ENCODE measurements at regions not wholly inside any gene's neighbourhood (a gene's known extent, or its start where the extent isn't known, plus 50 kb on each side); places are given as distances from the start of the nearest gene placed in this dataset.

DNA sequence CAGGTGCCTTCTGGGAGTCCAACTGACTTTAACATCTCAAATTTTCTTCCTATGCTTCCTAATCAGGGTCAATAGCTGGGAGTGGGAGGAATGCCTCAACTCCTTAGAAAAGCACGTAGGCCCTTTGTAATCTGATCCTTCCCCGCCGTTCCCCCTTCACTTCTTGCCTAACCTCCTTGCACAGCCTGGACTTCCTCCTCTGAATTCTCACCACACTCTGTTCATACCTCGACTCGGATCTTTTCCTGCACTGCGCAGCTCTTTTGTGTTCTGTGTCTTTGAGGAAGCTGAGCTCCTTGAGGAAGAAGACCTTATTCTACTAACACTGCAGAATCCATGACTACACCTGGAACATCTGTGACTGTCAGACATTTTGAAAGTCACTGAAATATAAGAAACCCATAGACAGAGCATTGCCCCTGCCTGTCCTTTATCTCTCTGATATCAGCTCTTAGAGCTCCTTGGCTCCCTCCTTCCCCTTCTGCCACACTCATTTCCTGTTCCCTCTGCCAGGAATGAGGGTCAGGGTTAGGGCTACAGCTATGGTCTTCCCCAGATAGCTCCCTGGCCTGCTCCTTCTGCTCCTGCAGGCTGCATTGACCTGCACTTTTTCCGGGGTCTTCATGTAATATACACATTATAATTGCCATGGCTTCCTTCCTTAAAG is 140.2 kb upstream of the LDB2 start:
- no peaks in the 10 kb centered on the region for H3K4me1 ChIP-seq (ENCODE audit: insufficient read depth, insufficient read length)
- H3K9me3 ChIP-seq (ENCODE audit: insufficient read depth, low read length) = no peaks in the 10 kb centered on the region
- H3K27me3 ChIP-seq (ENCODE audit: insufficient read depth, insufficient read length) = no peaks in the 10 kb centered on the region
- no peak overlapping the region for H3K9ac ChIP-seq (ENCODE audit: insufficient read length, low read depth)
- no peak for DNase-seq (ENCODE audit: low read depth, low spot score)
- no peak for TF ChIP-seq SUZ12 (IDR thresholded peaks at IDR 0.05; ENCODE audit: extremely low read depth, insufficient read depth, insufficient read length)
- no peak overlapping the region for H3K4me3 ChIP-seq (ENCODE audit: insufficient read length, low read depth)
- H3K36me3 ChIP-seq (ENCODE audit: insufficient read depth, insufficient read length, low read length) = no peaks in the 10 kb centered on the region

DNA sequence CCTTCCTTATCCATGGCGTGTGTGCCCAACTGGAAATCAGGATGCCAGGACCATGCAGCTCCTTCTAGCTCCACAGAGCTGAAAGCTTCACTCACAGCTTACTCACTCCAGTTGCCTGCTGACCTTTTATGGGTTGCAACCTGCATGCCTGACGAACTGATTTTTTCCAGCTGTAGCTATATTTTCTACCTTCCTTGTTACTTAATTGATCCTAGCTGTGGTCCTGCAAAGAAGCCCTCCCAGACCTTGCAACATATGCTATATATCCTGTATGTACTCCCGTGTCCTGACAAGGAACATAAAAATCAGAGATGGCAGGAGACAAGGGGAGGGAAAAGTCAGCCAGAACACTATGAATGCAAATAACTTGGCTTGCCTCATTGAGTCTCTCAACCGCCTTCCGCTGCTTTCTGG is 135.3 kb upstream of the LDB2 start:
- H3K4me1 ChIP-seq (ENCODE audit: insufficient read depth, insufficient read length) = no peaks in the 10 kb centered on the region
- TF ChIP-seq YY1 (IDR thresholded peaks at IDR 0.05; ENCODE audit: insufficient read depth, insufficient read length) (no peak), SUZ12 (IDR thresholded peaks at IDR 0.05; ENCODE audit: extremely low read depth, insufficient read depth, insufficient read length) (no peak), ZNF274 (IDR thresholded peaks at IDR 0.05; ENCODE audit: low read depth, low read length) (no peak)
- no peaks in the 10 kb centered on the region for H3K27me3 ChIP-seq (ENCODE audit: insufficient read depth, insufficient read length)
- no peak overlapping the region for H3K9ac ChIP-seq (ENCODE audit: insufficient read length, low read depth)
- no peak for DNase-seq (ENCODE audit: low read depth, low spot score)
- no peak overlapping the region for H3K4me3 ChIP-seq (ENCODE audit: insufficient read length, low read depth)
- H3K9me3 ChIP-seq (ENCODE audit: insufficient read depth, low read length) = 0 out of 2 replicates have a peak, but pooled peaks cover 3% of the 10 kb centered on the region
- H3K36me3 ChIP-seq (ENCODE audit: insufficient read depth, insufficient read length, low read length) = no peaks in the 10 kb centered on the region

DNA sequence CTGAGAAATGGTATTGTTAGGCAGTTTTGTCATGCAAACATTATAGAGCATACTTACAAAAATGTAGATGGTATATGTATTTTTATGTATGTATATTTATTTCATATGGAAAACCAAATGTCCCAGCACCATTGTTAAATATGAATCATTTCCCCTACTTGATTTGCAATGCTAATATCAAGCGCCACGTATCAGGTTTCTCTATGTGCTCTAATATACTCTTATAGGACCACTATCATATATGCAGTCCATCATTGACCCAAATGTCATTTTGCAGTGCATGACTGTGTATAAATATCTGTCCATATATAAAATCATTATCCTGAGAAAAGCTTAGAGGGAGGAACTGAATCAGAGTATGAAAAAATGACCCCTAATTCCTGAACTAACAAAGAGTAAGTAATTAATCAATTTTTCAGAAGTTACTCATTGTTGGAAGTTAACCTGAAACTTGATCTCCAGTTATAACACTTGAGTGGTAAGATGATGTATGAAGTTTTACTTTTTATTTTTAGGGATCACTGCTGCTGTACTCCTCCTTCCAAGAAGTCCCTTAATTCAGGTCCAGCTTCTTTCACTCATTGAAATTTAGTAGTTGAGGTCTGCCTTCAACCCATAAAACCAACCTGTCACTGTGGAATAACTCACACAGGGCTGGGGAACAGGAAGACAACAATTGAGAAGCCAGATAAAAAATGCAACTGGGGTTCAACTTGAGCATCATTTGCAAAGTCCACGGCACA is 134.8 kb upstream of the LDB2 start:
- Histone ChIP-seq H3K36me3 (ENCODE audit: insufficient read depth, insufficient read length, low read length) (no peaks in the 10 kb centered on the region), H3K27me3 (ENCODE audit: insufficient read depth, insufficient read length) (no peaks in the 10 kb centered on the region), H3K9ac (ENCODE audit: insufficient read length, low read depth) (no peak overlapping the region), H3K4me3 (ENCODE audit: insufficient read length, low read depth) (no peak overlapping the region), H3K4me1 (ENCODE audit: insufficient read depth, insufficient read length) (no peaks in the 10 kb centered on the region), H3K9me3 (ENCODE audit: insufficient read depth, low read length) (0 out of 2 replicates have a peak, but pooled peaks cover 3% of the 10 kb centered on the region)
- DNase-seq (ENCODE audit: low read depth, low spot score) = no peak
- TF ChIP-seq YY1 (IDR thresholded peaks at IDR 0.05; ENCODE audit: insufficient read depth, insufficient read length) = no peak
- no peak for TF ChIP-seq ZNF274 (IDR thresholded peaks at IDR 0.05; ENCODE audit: low read depth, low read length)
- TF ChIP-seq SUZ12 (IDR thresholded peaks at IDR 0.05; ENCODE audit: extremely low read depth, insufficient read depth, insufficient read length) = no peak

GRCh38 chr4:17030543-17030942 is 132.1 kb upstream of the LDB2 start:
- DNase-seq (ENCODE audit: low read depth, low spot score) = no peak
- Histone ChIP-seq H3K9me3 (ENCODE audit: insufficient read depth, low read length) (0 out of 2 replicates have a peak, but pooled peaks cover 3% of the 10 kb centered on the region), H3K36me3 (ENCODE audit: insufficient read depth, insufficient read length, low read length) (no peaks in the 10 kb centered on the region), H3K4me1 (ENCODE audit: insufficient read depth, insufficient read length) (no peaks in the 10 kb centered on the region), H3K4me3 (ENCODE audit: insufficient read length, low read depth) (no peak overlapping the region), H3K9ac (ENCODE audit: insufficient read length, low read depth) (no peak overlapping the region), H3K27me3 (ENCODE audit: insufficient read depth, insufficient read length) (no peaks in the 10 kb centered on the region)
- TF ChIP-seq ZNF274 (IDR thresholded peaks at IDR 0.05; ENCODE audit: low read depth, low read length) (no peak), SUZ12 (IDR thresholded peaks at IDR 0.05; ENCODE audit: extremely low read depth, insufficient read depth, insufficient read length) (no peak)

- TF ChIP-seq YY1 (IDR thresholded peaks at IDR 0.05; ENCODE audit: insufficient read depth, insufficient read length) (no peak), ZNF274 (IDR thresholded peaks at IDR 0.05; ENCODE audit: low read depth, low read length) (no peak), SUZ12 (IDR thresholded peaks at IDR 0.05; ENCODE audit: extremely low read depth, insufficient read depth, insufficient read length) (no peak)
- no peak for DNase-seq (ENCODE audit: low read depth, low spot score)
- H3K4me3 ChIP-seq (ENCODE audit: insufficient read length, low read depth) = no peak overlapping the region
- 0 out of 2 replicates have a peak, but pooled peaks cover 3% of the 10 kb centered on the region for H3K9me3 ChIP-seq (ENCODE audit: insufficient read depth, low read length)
- H3K9ac ChIP-seq (ENCODE audit: insufficient read length, low read depth) = no peak overlapping the region
- H3K4me1 ChIP-seq (ENCODE audit: insufficient read depth, insufficient read length) = no peaks in the 10 kb centered on the region
- H3K36me3 ChIP-seq (ENCODE audit: insufficient read depth, insufficient read length, low read length) = no peaks in the 10 kb centered on the region
- no peaks in the 10 kb centered on the region for H3K27me3 ChIP-seq (ENCODE audit: insufficient read depth, insufficient read length)
Measured at GRCh38 chr4:17029964-17030363, 131.5 kb upstream of the LDB2 start.

DNA sequence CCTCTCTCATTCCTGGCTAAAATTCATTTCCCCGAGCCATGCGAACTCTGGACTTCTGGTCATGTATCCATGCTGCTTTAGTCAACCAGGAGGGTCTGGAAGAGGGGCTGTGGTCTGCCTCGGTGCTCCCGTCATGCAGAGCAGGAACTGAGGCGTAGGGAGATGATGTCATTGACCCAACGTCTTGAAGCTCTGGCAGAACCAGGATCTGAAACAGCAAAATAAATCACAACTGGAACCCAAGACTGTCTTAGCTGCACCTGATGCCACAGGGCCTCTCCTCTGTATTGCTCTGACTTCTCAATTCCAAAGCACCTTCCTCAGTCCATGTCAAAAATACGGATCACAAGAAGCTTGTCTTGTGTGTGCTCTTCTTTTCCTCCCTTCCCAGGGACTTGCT is 131.0 kb upstream of the LDB2 start:
- Histone ChIP-seq H3K36me3 (ENCODE audit: insufficient read depth, insufficient read length, low read length) (no peaks in the 10 kb centered on the region), H3K9me3 (ENCODE audit: insufficient read depth, low read length) (0 out of 2 replicates have a peak, but pooled peaks cover 3% of the 10 kb centered on the region), H3K4me1 (ENCODE audit: insufficient read depth, insufficient read length) (no peaks in the 10 kb centered on the region), H3K27me3 (ENCODE audit: insufficient read depth, insufficient read length) (no peaks in the 10 kb centered on the region), H3K4me3 (ENCODE audit: insufficient read length, low read depth) (no peak overlapping the region), H3K9ac (ENCODE audit: insufficient read length, low read depth) (no peak overlapping the region)
- DNase-seq (ENCODE audit: low read depth, low spot score) = no peak
- TF ChIP-seq SUZ12 (IDR thresholded peaks at IDR 0.05; ENCODE audit: extremely low read depth, insufficient read depth, insufficient read length) (no peak), ZNF274 (IDR thresholded peaks at IDR 0.05; ENCODE audit: low read depth, low read length) (no peak), YY1 (IDR thresholded peaks at IDR 0.05; ENCODE audit: insufficient read depth, insufficient read length) (no peak)

- TF ChIP-seq ZNF274 (IDR thresholded peaks at IDR 0.05; ENCODE audit: low read depth, low read length) (no peak), YY1 (IDR thresholded peaks at IDR 0.05; ENCODE audit: insufficient read depth, insufficient read length) (no peak), SUZ12 (IDR thresholded peaks at IDR 0.05; ENCODE audit: extremely low read depth, insufficient read depth, insufficient read length) (no peak)
- DNase-seq (ENCODE audit: low read depth, low spot score) = no peak
- H3K4me1 ChIP-seq (ENCODE audit: insufficient read depth, insufficient read length) = no peaks in the 10 kb centered on the region
- no peak overlapping the region for H3K9ac ChIP-seq (ENCODE audit: insufficient read length, low read depth)
- H3K9me3 ChIP-seq (ENCODE audit: insufficient read depth, low read length) = no peaks in the 10 kb centered on the region
- H3K36me3 ChIP-seq (ENCODE audit: insufficient read depth, insufficient read length, low read length) = no peaks in the 10 kb centered on the region
- no peak overlapping the region for H3K4me3 ChIP-seq (ENCODE audit: insufficient read length, low read depth)
- no peaks in the 10 kb centered on the region for H3K27me3 ChIP-seq (ENCODE audit: insufficient read depth, insufficient read length)
Measured at GRCh38 chr4:17027495-17027894, 129.1 kb upstream of the LDB2 start.
